A673 (cell line): ENCODE measurements at regions not wholly inside any gene's neighbourhood (a gene's known extent, or its start where the extent isn't known, plus 50 kb on each side); places are given as distances from the start of the nearest gene placed in this dataset.

Source experiments
- BruUV-seq: library from RNA; stranded (reverse); fragments of 400-500 nt; replicated peaks from 2 replicates; lab custom pipeline; 2021; lab: Mats Ljungman, UMichigan
- CTCF ChIA-PET: fragments of 300-600 bp; sonication (Branson Sonifier 250); formaldehyde crosslinking; loops from one replicate; lab custom pipeline; 2022; ENCODE audit warnings: antibody characterized with exemption; lab: Charles Lee
- POLR2A ChIA-PET: fragments of 300-600 bp; sonication (Branson Sonifier 250); formaldehyde crosslinking; loops from one replicate; lab custom pipeline; 2022; ENCODE audit warnings: antibody characterized with exemption; ENCODE audit not compliant: low non-redundant PET; lab: Charles Lee
- DNase-seq: peaks from one replicate; pipeline ENCODE4 v3.0.0-alpha.2; 2015; ENCODE audit warnings: low spot score
- H3K27ac ChIP-seq: fragments of 200-600 bp; sonication (generic); 2 replicates; pipeline ENCODE4 v1.5.1; 2016; ENCODE audit warnings: mixed run types, low read depth, mild to moderate bottlenecking, mixed read lengths, antibody characterized with exemption, low read length; ENCODE audit not compliant: poor library complexity, severe bottlenecking
- H3K27me3 ChIP-seq: fragments of 200-600 bp; sonication (generic); replicated peaks from 2 replicates; pipeline ENCODE4 v1.6.1; 2017; ENCODE audit warnings: mixed run types, low read depth, mild to moderate bottlenecking, mixed read lengths, antibody characterized with exemption, low read length; ENCODE audit not compliant: insufficient read depth, poor library complexity
- H3K36me3 ChIP-seq: fragments of 200-600 bp; sonication (generic); 2 replicates; pipeline ENCODE4 v1.6.1; 2016; ENCODE audit warnings: mixed run types, mild to moderate bottlenecking, mixed read lengths, antibody characterized with exemption, low read length; ENCODE audit not compliant: insufficient read depth, poor library complexity, severe bottlenecking
- H3K4me1 ChIP-seq: fragments of 200-600 bp; sonication (generic); 2 replicates; pipeline ENCODE4 v1.6.1; 2017; ENCODE audit warnings: mixed run types, mild to moderate bottlenecking, mixed read lengths, antibody characterized with exemption, low read length; ENCODE audit not compliant: insufficient read depth, poor library complexity, severe bottlenecking
- H3K4me3 ChIP-seq: fragments of 200-600 bp; sonication (generic); 2 replicates; pipeline ENCODE4 v1.5.1; 2016; ENCODE audit warnings: low read depth, mixed run types, mild to moderate bottlenecking, mixed read lengths, low read length; ENCODE audit not compliant: poor library complexity, severe bottlenecking
- H3K9me3 ChIP-seq: fragments of 200-600 bp; sonication (generic); 2 replicates; pipeline ENCODE4 v1.6.1; 2016; ENCODE audit warnings: mixed run types, low read depth, mild to moderate bottlenecking, mixed read lengths, antibody characterized with exemption, low read length; ENCODE audit not compliant: poor library complexity, severe bottlenecking
- CTCF ChIP-seq: fragments of 300-800, 200-600 bp; sonication (generic); conservative IDR thresholded peaks from 2 replicates; pipeline ENCODE4 v1.5.1; 2017; ENCODE audit warnings: low read depth, mild to moderate bottlenecking, antibody characterized with exemption, low read length, moderate library complexity, mixed read lengths
- EZH2 ChIP-seq: fragments of 200-600 bp; sonication (generic); IDR thresholded peaks from 2 replicates; pipeline ENCODE4 v1.6.1; 2017; ENCODE audit warnings: borderline replicate concordance, low read depth, mild to moderate bottlenecking, mixed read lengths, antibody characterized with exemption, low read length; ENCODE audit not compliant: poor library complexity, severe bottlenecking
- intact Hi-C: fragments of 100-400 bp; cut with micrococcal nuclease; formaldehyde crosslinking; loops from one replicate; pipeline ENCODE4 v1.10.0; 2022; ENCODE audit not compliant: unreplicated experiment

- H3K9me3 ChIP-seq: no peaks in the 10 kb centered on the region
- intact Hi-C loops: no loop called here
- BruUV-seq: no TSS peak
- H3K36me3 ChIP-seq: no peaks in the 10 kb centered on the region
- no peak overlapping the region for H3K4me3 ChIP-seq
- no peaks in the 10 kb centered on the region for H3K27me3 ChIP-seq
- TF ChIP-seq CTCF (no peak), EZH2 (no peak)
- ChIA-PET CTCF (interaction anchor here (1.3 kb wide), 1 partner anchor 201 kb away, joined by 3 read pairs; no protein-coding TSS in a partner anchor), POLR2A (interaction anchor here (0.8 kb wide), 1 partner anchor 18 kb away, joined by 8 read pairs; no protein-coding TSS in a partner anchor)
- DNase-seq: no peak
- H3K4me1 ChIP-seq: peaks cover 6% of the 10 kb centered on the region
- H3K27ac ChIP-seq: no peak overlapping the region
Observed at GRCh38 chr14:100445436-100446088, 122.4 kb downstream of the SLC25A47 start.

- no peaks in the 10 kb centered on the region for H3K36me3 ChIP-seq
- DNase-seq: peak; percentile 25
- no peak overlapping the region for H3K4me3 ChIP-seq
- TF ChIP-seq EZH2 (no peak), CTCF (no peak)
- no TSS peak for BruUV-seq
- CTCF ChIA-PET: interaction anchor here (0.6 kb wide), 1 partner anchor 205 kb away, joined by 7 read pairs; no protein-coding TSS in a partner anchor
- H3K27ac ChIP-seq: no peak overlapping the region
- intact Hi-C loops: no loop called here
- no peaks in the 10 kb centered on the region for H3K27me3 ChIP-seq
- POLR2A ChIA-PET: interaction anchor here (0.8 kb wide), 1 partner anchor 19 kb away, joined by 8 read pairs; no protein-coding TSS in a partner anchor
- H3K9me3 ChIP-seq: no peaks in the 10 kb centered on the region
- peaks cover 5% of the 10 kb centered on the region for H3K4me1 ChIP-seq
Observed at GRCh38 chr14:100446572-100446971, 123.4 kb downstream of the SLC25A47 start.

GRCh38 chr14:100448376-100448775, 125.2 kb downstream of the SLC25A47 start:
- no peaks in the 10 kb centered on the region for H3K36me3 ChIP-seq
- DNase-seq: no peak
- CTCF ChIA-PET: no interaction called here
- peaks cover 5% of the 10 kb centered on the region for H3K4me1 ChIP-seq
- BruUV-seq: no TSS peak
- H3K4me3 ChIP-seq: no peak overlapping the region
- POLR2A ChIA-PET: no interaction called here
- intact Hi-C loops: no loop called here
- no peaks in the 10 kb centered on the region for H3K27me3 ChIP-seq
- H3K27ac ChIP-seq: no peak overlapping the region
- TF ChIP-seq EZH2 (no peak), CTCF (no peak)
- H3K9me3 ChIP-seq: no peaks in the 10 kb centered on the region
